ENCODE measurements at regions not wholly inside any gene's neighbourhood (a gene's known extent, or its start where the extent isn't known, plus 50 kb on each side); places are given as distances from the start of the nearest gene placed in this dataset.
"Not testable (repeated sequence)": the region's sequence is repeated elsewhere in the genome, so short reads cannot be mapped to it uniquely, and the experiment has no call there.

GRCh38 chr16:87043231-87044031 lies 273.8 kb downstream of the C16orf95 start:
- POLR2A ChIA-PET, result no interaction called here

GRCh38 chr16:87044032-87044382 lies 273.2 kb downstream of the C16orf95 start:
- H3K4me1 Mint-ChIP-seq (ENCODE audit: low read depth), result no peaks in the 10 kb centered on the region
- no peak overlapping the region for H3K27ac Mint-ChIP-seq
- H3K9me3 Mint-ChIP-seq, result no peaks in the 10 kb centered on the region
- POLR2A ChIA-PET, result no interaction called here
- H3K4me3 Mint-ChIP-seq, result no peak overlapping the region
- DNase-seq, result no peak
- H3K36me3 Mint-ChIP-seq, result no peaks in the 10 kb centered on the region
- H3K27me3 Mint-ChIP-seq, result peaks cover 2% of the 10 kb centered on the region
- intact Hi-C loops (cut with micrococcal nuclease), result no loop called here
- CTCF ChIA-PET, result interaction anchor here (1.7 kb wide), 1 partner anchor 19 kb away, joined by 5 read pairs; no protein-coding TSS in a partner anchor

More at GRCh38 chr16:87043231-87044031, 273.8 kb downstream of the C16orf95 start:
- Mint-ChIP-seq H3K36me3 (no peaks in the 10 kb centered on the region), H3K9me3 (no peaks in the 10 kb centered on the region), H3K27ac (no peak overlapping the region), H3K4me1 (ENCODE audit: low read depth) (no peaks in the 10 kb centered on the region), H3K27me3 (peaks cover 2% of the 10 kb centered on the region), H3K4me3 (no peak overlapping the region)
- no peak for DNase-seq
- intact Hi-C loops (cut with micrococcal nuclease), result no loop called here
- CTCF ChIA-PET, result interaction anchor here (0.6 to 1.7 kb wide), 2 partner anchors 19 to 473 kb away, joined by 3 to 5 read pairs; no protein-coding TSS in a partner anchor

- Mint-ChIP-seq H3K27ac (no peak overlapping the region), H3K4me3 (no peak overlapping the region), H3K4me1 (ENCODE audit: low read depth) (no peaks in the 10 kb centered on the region), H3K9me3 (no peaks in the 10 kb centered on the region), H3K36me3 (no peaks in the 10 kb centered on the region), H3K27me3 (peaks cover 2% of the 10 kb centered on the region)
- no peak for DNase-seq
- CTCF ChIA-PET, result no interaction called here
- POLR2A ChIA-PET, result no interaction called here
- intact Hi-C loops (cut with micrococcal nuclease), result no loop called here
These were observed 272.4 kb downstream of the C16orf95 start for GRCh38 chr16:87044829-87045228.

GRCh38 chr16:87045466-87046216 lies 271.6 kb downstream of the C16orf95 start:
- Mint-ChIP-seq H3K27ac (no peak overlapping the region), H3K4me1 (ENCODE audit: low read depth) (no peaks in the 10 kb centered on the region)

GRCh38 chr16:87046235-87046634 lies 271.0 kb downstream of the C16orf95 start:
- H3K4me3 Mint-ChIP-seq, result no peak overlapping the region
- ChIA-PET POLR2A (no interaction called here), CTCF (interaction anchor here (3.5 kb wide), 1 partner anchor 17 kb away, joined by 14 read pairs; no protein-coding TSS in a partner anchor)
- intact Hi-C loops (cut with micrococcal nuclease), result no loop called here
- H3K27ac Mint-ChIP-seq, result no peak overlapping the region
- H3K9me3 Mint-ChIP-seq, result no peaks in the 10 kb centered on the region
- DNase-seq, result no peak
- peaks cover 6% of the 10 kb centered on the region for H3K27me3 Mint-ChIP-seq
- H3K36me3 Mint-ChIP-seq, result no peaks in the 10 kb centered on the region
- no peaks in the 10 kb centered on the region for H3K4me1 Mint-ChIP-seq (ENCODE audit: low read depth)

More at GRCh38 chr16:87045466-87046216, 271.6 kb downstream of the C16orf95 start:
- POLR2A ChIA-PET, result no interaction called here
- no peak for DNase-seq
- no peaks in the 10 kb centered on the region for H3K9me3 Mint-ChIP-seq
- intact Hi-C loops (cut with micrococcal nuclease), result no loop called here
- no peaks in the 10 kb centered on the region for H3K36me3 Mint-ChIP-seq
- CTCF ChIA-PET, result no interaction called here
- peaks cover 2% of the 10 kb centered on the region for H3K27me3 Mint-ChIP-seq
- H3K4me3 Mint-ChIP-seq, result no peak overlapping the region

- intact Hi-C loops (cut with micrococcal nuclease), result no loop called here
- Mint-ChIP-seq H3K4me3 (no peak overlapping the region), H3K27me3 (peaks cover 7% of the 10 kb centered on the region), H3K36me3 (no peaks in the 10 kb centered on the region), H3K4me1 (ENCODE audit: low read depth) (no peaks in the 10 kb centered on the region), H3K9me3 (no peaks in the 10 kb centered on the region), H3K27ac (no peak overlapping the region)
- DNase-seq, result no peak
- CTCF ChIA-PET, result interaction anchor here (0.7 to 3.5 kb wide), 2 partner anchors 15 to 824 kb away, joined by 3 to 14 read pairs; no protein-coding TSS in a partner anchor
- POLR2A ChIA-PET, result no interaction called here
These were observed 269.8 kb downstream of the C16orf95 start for GRCh38 chr16:87047221-87048037.

- Mint-ChIP-seq H3K4me3 (no peak overlapping the region), H3K9me3 (no peaks in the 10 kb centered on the region), H3K36me3 (no peaks in the 10 kb centered on the region), H3K27ac (no peak overlapping the region), H3K27me3 (peaks cover 10% of the 10 kb centered on the region), H3K4me1 (ENCODE audit: low read depth) (no peaks in the 10 kb centered on the region)
- ChIA-PET CTCF (interaction anchor here (3.5 kb wide), 1 partner anchor 15 kb away, joined by 14 read pairs; no protein-coding TSS in a partner anchor), POLR2A (no interaction called here)
- intact Hi-C loops (cut with micrococcal nuclease), result no loop called here
- no peak for DNase-seq
These were observed 269.0 kb downstream of the C16orf95 start for GRCh38 chr16:87048038-87048729.

- no peaks in the 10 kb centered on the region for H3K4me1 Mint-ChIP-seq (ENCODE audit: low read depth)
- POLR2A ChIA-PET, result no interaction called here
- no peak overlapping the region for H3K4me3 Mint-ChIP-seq
- CTCF ChIA-PET, result interaction anchor here (3.5 kb wide), 1 partner anchor 14 kb away, joined by 14 read pairs; no protein-coding TSS in a partner anchor
- intact Hi-C loops (cut with micrococcal nuclease), result no loop called here
- no peak overlapping the region for H3K27ac Mint-ChIP-seq
- peaks cover 12% of the 10 kb centered on the region for H3K27me3 Mint-ChIP-seq
- no peak for DNase-seq
- H3K36me3 Mint-ChIP-seq, result no peaks in the 10 kb centered on the region
- H3K9me3 Mint-ChIP-seq, result no peaks in the 10 kb centered on the region
These were observed 268.5 kb downstream of the C16orf95 start for GRCh38 chr16:87048730-87049115.

- CTCF ChIA-PET, result interaction anchor here (3.5 kb wide), 1 partner anchor 14 kb away, joined by 14 read pairs; no protein-coding TSS in a partner anchor
These were observed 268.0 kb downstream of the C16orf95 start for GRCh38 chr16:87049216-87049615.

GRCh38 chr16:87050142-87050541 lies 267.1 kb downstream of the C16orf95 start:
- H3K27me3 Mint-ChIP-seq, result peaks cover 18% of the 10 kb centered on the region
- no peak overlapping the region for H3K4me3 Mint-ChIP-seq
- no peak overlapping the region for H3K27ac Mint-ChIP-seq
- H3K9me3 Mint-ChIP-seq, result no peaks in the 10 kb centered on the region
- ChIA-PET CTCF (no interaction called here), POLR2A (no interaction called here)
- no peak for DNase-seq
- H3K36me3 Mint-ChIP-seq, result no peaks in the 10 kb centered on the region
- intact Hi-C loops (cut with micrococcal nuclease), result no loop called here
- H3K4me1 Mint-ChIP-seq (ENCODE audit: low read depth), result no peaks in the 10 kb centered on the region

More at GRCh38 chr16:87049216-87049615, 268.0 kb downstream of the C16orf95 start:
- H3K9me3 Mint-ChIP-seq; H3K4me1 Mint-ChIP-seq (ENCODE audit: low read depth); DNase-seq; H3K36me3 Mint-ChIP-seq; H3K27ac Mint-ChIP-seq; intact Hi-C loops (cut with micrococcal nuclease); H3K4me3 Mint-ChIP-seq; POLR2A ChIA-PET: not testable (repeated sequence)
- H3K27me3 Mint-ChIP-seq, result peaks cover 13% of the 10 kb centered on the region

- ChIA-PET POLR2A (no interaction called here), CTCF (interaction anchor here (0.8 kb wide), 1 partner anchor 11 kb away, joined by 3 read pairs; no protein-coding TSS in a partner anchor)
- DNase-seq, result no peak
- Mint-ChIP-seq H3K27ac (no peak overlapping the region), H3K4me1 (ENCODE audit: low read depth) (no peaks in the 10 kb centered on the region), H3K9me3 (no peaks in the 10 kb centered on the region), H3K27me3 (peaks cover 18% of the 10 kb centered on the region), H3K4me3 (no peak overlapping the region), H3K36me3 (no peaks in the 10 kb centered on the region)
- intact Hi-C loops (cut with micrococcal nuclease), result no loop called here
These were observed 265.5 kb downstream of the C16orf95 start for GRCh38 chr16:87051526-87052320.
